ENCODE measurements at regions not wholly inside any gene's neighbourhood (a gene's known extent, or its start where the extent isn't known, plus 50 kb on each side); places are given as distances from the start of the nearest gene placed in this dataset.

DNA sequence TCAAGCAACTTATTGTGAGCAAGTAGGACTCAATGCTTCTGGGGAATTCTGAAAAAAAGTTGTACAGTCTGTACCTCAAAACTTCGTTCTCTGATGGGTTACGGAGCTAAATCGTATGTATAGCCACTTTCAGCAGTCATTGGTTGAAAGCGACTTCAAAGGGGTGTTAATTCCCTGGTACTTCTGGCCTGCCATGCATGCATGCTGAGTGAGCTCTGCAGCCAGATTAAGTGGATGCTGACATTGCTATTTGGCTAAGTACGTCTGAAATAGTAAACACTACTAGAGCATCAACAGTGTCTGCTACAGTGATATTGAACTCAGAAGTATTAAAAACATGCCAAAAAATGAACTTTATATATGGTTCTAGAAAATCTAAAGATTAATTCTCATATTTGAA, 1183.1 kb upstream of the PCDH20 start:
- Histone ChIP-seq H3K4me2 (ENCODE audit: insufficient read depth, low read length) (no peak overlapping the region), H3K27me3 (ENCODE audit: insufficient read depth, low read length) (no peaks in the 10 kb centered on the region), H4K20me1 (ENCODE audit: insufficient read depth, low read length) (no peaks in the 10 kb centered on the region), H3K27ac (ENCODE audit: low read depth, low read length) (no peak overlapping the region), H3K79me2 (ENCODE audit: insufficient read depth, low read length) (no peaks in the 10 kb centered on the region), H3K9me3 (ENCODE audit: low read depth, low read length) (no peaks in the 10 kb centered on the region), H2AFZ (ENCODE audit: low read length) (no peak overlapping the region), H3K36me3 (ENCODE audit: insufficient read depth, low read length) (no peaks in the 10 kb centered on the region), H3K4me3 (ENCODE audit: insufficient read depth, low read length) (no peak overlapping the region), H3K4me1 (ENCODE audit: insufficient read depth, low read length) (no peaks in the 10 kb centered on the region)
- no peak for TF ChIP-seq CTCF (IDR thresholded peaks at IDR 0.05; ENCODE audit: extremely low read depth, low read depth, low read length)
- DNase-seq (ENCODE audit: insufficient read length, low spot score, missing footprints) = no peak

DNA sequence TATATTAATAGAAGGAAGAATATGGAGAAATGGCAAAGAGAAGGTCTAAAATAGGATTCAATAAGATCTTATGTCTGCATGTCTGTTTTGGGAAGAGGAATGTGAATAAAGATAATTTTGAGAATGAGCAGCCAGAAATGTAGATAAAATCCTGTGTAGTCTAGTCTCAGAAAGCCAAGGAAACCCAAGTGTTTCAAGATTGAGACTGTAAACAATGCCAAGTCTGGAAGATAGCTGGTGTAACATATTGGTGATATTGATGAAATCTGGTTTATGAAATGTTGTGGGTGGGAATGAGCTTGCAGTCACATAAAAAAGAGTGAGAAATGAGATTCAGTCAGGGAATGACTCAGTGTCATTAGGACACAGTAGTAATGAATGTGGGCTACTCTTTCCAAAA, 1180.3 kb upstream of the PCDH20 start:
- H4K20me1 ChIP-seq (ENCODE audit: insufficient read depth, low read length) = no peaks in the 10 kb centered on the region
- no peak overlapping the region for H3K4me2 ChIP-seq (ENCODE audit: insufficient read depth, low read length)
- no peak overlapping the region for H2AFZ ChIP-seq (ENCODE audit: low read length)
- no peaks in the 10 kb centered on the region for H3K9me3 ChIP-seq (ENCODE audit: low read depth, low read length)
- no peaks in the 10 kb centered on the region for H3K36me3 ChIP-seq (ENCODE audit: insufficient read depth, low read length)
- TF ChIP-seq CTCF (IDR thresholded peaks at IDR 0.05; ENCODE audit: extremely low read depth, low read depth, low read length) = no peak
- DNase-seq (ENCODE audit: insufficient read length, low spot score, missing footprints) = no peak
- no peaks in the 10 kb centered on the region for H3K27me3 ChIP-seq (ENCODE audit: insufficient read depth, low read length)
- H3K27ac ChIP-seq (ENCODE audit: low read depth, low read length) = no peak overlapping the region
- H3K79me2 ChIP-seq (ENCODE audit: insufficient read depth, low read length) = no peaks in the 10 kb centered on the region
- H3K4me1 ChIP-seq (ENCODE audit: insufficient read depth, low read length) = no peaks in the 10 kb centered on the region
- no peak overlapping the region for H3K4me3 ChIP-seq (ENCODE audit: insufficient read depth, low read length)

DNA sequence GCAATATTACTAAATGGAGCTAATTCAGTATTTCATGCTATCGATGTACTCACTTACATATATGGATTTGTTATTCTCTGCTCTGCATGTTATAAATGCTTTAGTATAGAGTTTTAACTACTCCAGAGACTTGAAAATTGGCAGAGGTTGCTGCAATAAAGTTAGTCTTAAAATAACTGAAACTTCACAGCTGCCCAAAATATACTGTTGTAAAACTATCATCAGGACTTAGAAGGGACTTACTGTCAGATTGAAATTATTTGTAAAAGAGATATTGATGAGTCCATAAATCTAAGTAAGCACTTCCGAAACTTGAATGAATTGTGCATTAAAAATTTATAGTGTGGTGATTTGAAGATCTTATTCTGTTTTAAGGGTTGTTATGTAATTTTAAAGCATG, 1178.2 kb upstream of the PCDH20 start:
- Histone ChIP-seq H3K36me3 (ENCODE audit: insufficient read depth, low read length) (no peaks in the 10 kb centered on the region), H2AFZ (ENCODE audit: low read length) (no peak overlapping the region), H3K27ac (ENCODE audit: low read depth, low read length) (no peak overlapping the region), H3K9me3 (ENCODE audit: low read depth, low read length) (no peaks in the 10 kb centered on the region), H4K20me1 (ENCODE audit: insufficient read depth, low read length) (no peaks in the 10 kb centered on the region), H3K79me2 (ENCODE audit: insufficient read depth, low read length) (no peaks in the 10 kb centered on the region), H3K4me3 (ENCODE audit: insufficient read depth, low read length) (no peak overlapping the region), H3K4me2 (ENCODE audit: insufficient read depth, low read length) (no peak overlapping the region), H3K27me3 (ENCODE audit: insufficient read depth, low read length) (no peaks in the 10 kb centered on the region), H3K4me1 (ENCODE audit: insufficient read depth, low read length) (no peaks in the 10 kb centered on the region)
- TF ChIP-seq CTCF (IDR thresholded peaks at IDR 0.05; ENCODE audit: extremely low read depth, low read depth, low read length) = no peak
- no peak for DNase-seq (ENCODE audit: insufficient read length, low spot score, missing footprints)

DNA sequence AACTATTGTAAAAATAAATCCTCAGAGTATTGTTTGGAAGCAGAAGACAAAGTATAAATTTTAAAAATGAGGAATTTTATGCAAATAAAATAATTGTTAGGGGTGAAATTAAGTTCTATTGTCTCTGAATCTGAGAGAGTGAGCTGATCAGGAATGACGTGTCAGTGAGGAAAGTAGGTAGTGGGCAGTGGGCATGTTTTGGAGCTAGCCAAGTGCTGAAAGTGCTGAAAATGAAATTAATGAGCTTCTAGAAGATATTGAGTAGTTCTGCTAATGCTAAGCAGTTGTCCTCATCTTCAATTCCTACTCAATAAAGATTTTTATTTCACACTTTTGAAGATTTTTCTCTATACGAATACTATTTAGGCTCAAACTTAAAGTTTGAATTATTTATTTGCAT, 1167.8 kb upstream of the PCDH20 start:
- H3K4me1 ChIP-seq (ENCODE audit: insufficient read depth, low read length) = no peaks in the 10 kb centered on the region
- H3K79me2 ChIP-seq (ENCODE audit: insufficient read depth, low read length) = no peaks in the 10 kb centered on the region
- no peaks in the 10 kb centered on the region for H3K27me3 ChIP-seq (ENCODE audit: insufficient read depth, low read length)
- H2AFZ ChIP-seq (ENCODE audit: low read length) = no peak overlapping the region
- no peak overlapping the region for H3K4me3 ChIP-seq (ENCODE audit: insufficient read depth, low read length)
- no peaks in the 10 kb centered on the region for H3K36me3 ChIP-seq (ENCODE audit: insufficient read depth, low read length)
- no peak overlapping the region for H3K27ac ChIP-seq (ENCODE audit: low read depth, low read length)
- TF ChIP-seq CTCF (IDR thresholded peaks at IDR 0.05; ENCODE audit: extremely low read depth, low read depth, low read length) = no peak
- no peaks in the 10 kb centered on the region for H3K9me3 ChIP-seq (ENCODE audit: low read depth, low read length)
- no peak overlapping the region for H3K4me2 ChIP-seq (ENCODE audit: insufficient read depth, low read length)
- no peaks in the 10 kb centered on the region for H4K20me1 ChIP-seq (ENCODE audit: insufficient read depth, low read length)
- no peak for DNase-seq (ENCODE audit: insufficient read length, low spot score, missing footprints)

Measured in osteoblast (primary cell).